Neuronal stem cell (in vitro differentiated cells): ENCODE measurements at regions not wholly inside any gene's neighbourhood (a gene's known extent, or its start where the extent isn't known, plus 50 kb on each side); places are given as distances from the start of the nearest gene placed in this dataset.

Source experiments
- DNase-seq: peaks from one replicate; pipeline ENCODE4 v3.0.0-alpha.2; 2013; ENCODE audit warnings: low spot score
- H2AFZ ChIP-seq: one replicate; pipeline ENCODE4 v1.6.1; 2013; ENCODE audit warnings: mild to moderate bottlenecking, low read length, inconsistent platforms
- H2AK5ac ChIP-seq: 2 replicates; pipeline ENCODE4 v1.6.1; 2013; ENCODE audit warnings: low read depth, mild to moderate bottlenecking, inconsistent platforms, low read length, moderate library complexity, mixed read lengths
- H2BK120ac ChIP-seq: 2 replicates; pipeline ENCODE4 v1.6.1; 2013; ENCODE audit warnings: low read depth, mild to moderate bottlenecking, inconsistent platforms, low read length, moderate library complexity, mixed read lengths
- H2BK12ac ChIP-seq: one replicate; pipeline ENCODE4 v1.6.1; 2013; ENCODE audit warnings: low read length, inconsistent platforms
- H2BK15ac ChIP-seq: 2 replicates; pipeline ENCODE4 v1.6.1; 2013; ENCODE audit warnings: mild to moderate bottlenecking, low read length, inconsistent platforms, mixed read lengths
- H2BK5ac ChIP-seq: one replicate; pipeline ENCODE4 v1.6.1; 2013; ENCODE audit warnings: inconsistent platforms, mild to moderate bottlenecking, low read length, moderate library complexity
- H3K14ac ChIP-seq: one replicate; pipeline ENCODE4 v1.6.1; 2013; ENCODE audit warnings: low read length, inconsistent platforms
- H3K18ac ChIP-seq: 2 replicates; pipeline ENCODE4 v1.6.1; 2013; ENCODE audit warnings: low read length, inconsistent platforms
- H3K23ac ChIP-seq: 2 replicates; pipeline ENCODE4 v1.6.1; 2013; ENCODE audit warnings: low read depth, mild to moderate bottlenecking, mixed read lengths, low read length, inconsistent platforms; ENCODE audit not compliant: poor library complexity
- H3K27ac ChIP-seq: replicated peaks from 3 replicates; pipeline ENCODE4 v1.5.1; 2013; ENCODE audit warnings: low read length, inconsistent platforms
- H3K27me3 ChIP-seq, 3 experiments: 2 replicates each; pipeline ENCODE4 v1.6.1; 2013; ENCODE audit warnings: low read length in 3 of 3, mild to moderate bottlenecking in 2 of 3, inconsistent platforms in 1 of 3, low read depth in 1 of 3, mixed read lengths in 1 of 3, moderate library complexity in 1 of 3; ENCODE audit not compliant: control insufficient read depth in 3 of 3, insufficient read depth in 3 of 3
- H3K36me3 ChIP-seq, 2 donors: replicated peaks in 1 of 2; 2 replicates each; pipeline ENCODE4 v1.6.1; 2013; ENCODE audit warnings: low read length in 2 of 2; ENCODE audit not compliant: control insufficient read depth in 2 of 2, insufficient read depth in 2 of 2
- H3K4ac ChIP-seq: 2 replicates; pipeline ENCODE4 v1.6.1; 2013; ENCODE audit warnings: inconsistent platforms, mild to moderate bottlenecking, low read length, moderate library complexity
- H3K4me1 ChIP-seq, 2 donors: 1 replicate in 1 of 2; 2 replicates in 1 of 2; pipeline ENCODE4 v1.6.1; 2013; ENCODE audit warnings: low read length in 2 of 2, low read depth in 1 of 2; ENCODE audit not compliant: control insufficient read depth in 2 of 2, insufficient read depth in 1 of 2
- H3K4me2 ChIP-seq: one replicate; pipeline ENCODE4 v1.6.1; 2013; ENCODE audit warnings: mild to moderate bottlenecking, low read length, inconsistent platforms; ENCODE audit not compliant: insufficient read depth, poor library complexity, severe bottlenecking
- H3K4me3 ChIP-seq, 2 donors: 2 replicates each; pipeline ENCODE4 v1.5.1; 2013; ENCODE audit warnings: low read length in 2 of 2, mild to moderate bottlenecking in 2 of 2, inconsistent platforms in 1 of 2, moderate library complexity in 1 of 2
- H3K79me1 ChIP-seq: one replicate; pipeline ENCODE4 v1.6.1; 2013; ENCODE audit warnings: low read depth, mild to moderate bottlenecking, inconsistent platforms, low read length, moderate library complexity
- H3K9ac ChIP-seq: one replicate; pipeline ENCODE4 v1.6.1; 2013; ENCODE audit warnings: mild to moderate bottlenecking, low read depth, low read length, inconsistent platforms; ENCODE audit not compliant: poor library complexity
- H3K9me3 ChIP-seq, 2 donors: replicated peaks in 1 of 2; 2 replicates each; pipeline versions ENCODE3 to v1.6.1; 2013; ENCODE audit warnings: low read length in 2 of 2, mild to moderate bottlenecking in 2 of 2, inconsistent platforms in 1 of 2, low read depth in 1 of 2, mixed read lengths in 1 of 2, moderate library complexity in 1 of 2; ENCODE audit not compliant: control insufficient read depth in 2 of 2, insufficient read depth in 1 of 2
- H4K8ac ChIP-seq: one replicate; pipeline ENCODE4 v1.6.1; 2013; ENCODE audit warnings: low read depth, mild to moderate bottlenecking, inconsistent platforms, low read length, moderate library complexity
- H4K91ac ChIP-seq: one replicate; pipeline ENCODE4 v1.6.1; 2013; ENCODE audit warnings: low read length, low read depth, mild to moderate bottlenecking, inconsistent platforms; ENCODE audit not compliant: poor library complexity
- WGBS, 2 donors: extraction: QIAGEN DNeasy Blood & Tissue Kit; methylation state at CpG; one replicate each; pipeline ENCODE4 v1.1.7; 2013; ENCODE audit warnings: missing lambda C conversion rate in 2 of 2, mixed read lengths in 1 of 2; ENCODE audit not compliant: insufficient read length in 2 of 2, insufficient replicate concordance in 1 of 2; ENCODE audit errors: extremely low coverage in 2 of 2; 5-methylcytosine and 5-hydroxymethylcytosine counted together

DNA sequence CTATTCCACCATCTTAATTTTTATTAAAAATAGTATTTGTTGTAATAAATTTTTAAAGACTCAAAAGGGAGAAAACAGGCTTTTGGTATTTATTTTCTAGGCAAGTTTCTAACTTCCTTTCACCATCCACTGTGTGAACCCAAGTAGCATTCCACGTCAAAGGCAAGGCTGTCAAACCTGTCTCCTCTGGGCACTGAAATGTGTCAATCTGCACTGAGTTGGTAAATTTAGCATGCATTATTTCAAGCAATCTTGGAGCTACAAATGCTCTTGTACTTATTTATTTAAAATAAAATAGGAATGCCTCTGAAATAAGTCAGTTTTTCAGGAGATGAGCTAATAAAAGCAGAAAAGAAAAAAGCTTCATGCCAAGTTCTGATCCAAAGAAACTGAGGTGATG lies 130.9 kb upstream of the CNTNAP5 start:
- H2AFZ ChIP-seq, result no peak overlapping the region
- H3K4ac ChIP-seq, result no peak overlapping the region
- no peak overlapping the region for H4K8ac ChIP-seq
- H3K4me1 ChIP-seq, result no peaks in the 10 kb centered on the region
- H2AK5ac ChIP-seq, result no peak overlapping the region
- H3K9me3 ChIP-seq, result peaks cover 0 to 2% of the 10 kb centered on the region in 2 donors
- no peak overlapping the region for H3K4me3 ChIP-seq
- H3K14ac ChIP-seq, result no peak overlapping the region
- H3K18ac ChIP-seq, result no peak overlapping the region
- H3K4me2 ChIP-seq, result no peak overlapping the region
- H4K91ac ChIP-seq, result no peak overlapping the region
- H2BK5ac ChIP-seq, result no peak overlapping the region
- H2BK12ac ChIP-seq, result no peak overlapping the region
- no peak overlapping the region for H3K27ac ChIP-seq
- no peak overlapping the region for H2BK120ac ChIP-seq
- H3K9ac ChIP-seq, result no peak overlapping the region
- H3K23ac ChIP-seq, result no peak overlapping the region
- no peaks in the 10 kb centered on the region for H3K27me3 ChIP-seq
- no peak for DNase-seq
- no peaks in the 10 kb centered on the region for H3K36me3 ChIP-seq
- no peaks in the 10 kb centered on the region for H3K79me1 ChIP-seq
- WGBS, 2 donors, result no CpG with 5 or more reads among the region's 1 CpG
- no peak overlapping the region for H2BK15ac ChIP-seq

DNA sequence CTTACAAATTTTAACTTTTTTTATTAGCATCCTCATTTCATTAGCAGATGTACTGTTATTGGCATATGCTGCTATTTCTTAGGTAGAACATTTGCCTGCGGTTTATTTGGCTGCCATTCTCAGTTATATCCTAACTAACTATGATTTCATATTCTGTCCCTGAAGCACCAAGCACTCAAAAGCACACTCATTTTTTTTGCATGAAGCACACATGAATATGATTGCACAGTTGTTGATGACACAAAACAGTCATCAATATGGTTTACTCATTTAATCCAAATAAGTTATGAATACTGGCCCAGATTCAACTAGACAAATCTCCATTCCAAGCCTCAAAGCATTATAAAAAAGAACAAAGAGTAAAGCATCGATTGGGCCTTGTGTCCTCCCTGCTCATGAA lies 129.4 kb upstream of the CNTNAP5 start:
- Histone ChIP-seq H2AK5ac (no peak overlapping the region), H3K14ac (no peak overlapping the region), H3K23ac (no peak overlapping the region), H3K9me3 (peaks cover 0 to 2% of the 10 kb centered on the region in 2 donors), H3K36me3 (no peaks in the 10 kb centered on the region), H2BK15ac (no peak overlapping the region), H3K27me3 (no peaks in the 10 kb centered on the region), H3K79me1 (no peaks in the 10 kb centered on the region), H3K4me3 (no peak overlapping the region), H3K18ac (no peak overlapping the region), H2AFZ (no peak overlapping the region), H2BK5ac (no peak overlapping the region), H3K9ac (no peak overlapping the region), H2BK12ac (no peak overlapping the region), H4K8ac (no peak overlapping the region), H3K4me1 (no peaks in the 10 kb centered on the region), H3K27ac (no peak overlapping the region), H3K4me2 (no peak overlapping the region), H2BK120ac (no peak overlapping the region), H3K4ac (no peak overlapping the region), H4K91ac (no peak overlapping the region)
- no peak for DNase-seq
- WGBS, 2 donors, result no CpG with 5 or more reads among the region's 2 CpGs

DNA sequence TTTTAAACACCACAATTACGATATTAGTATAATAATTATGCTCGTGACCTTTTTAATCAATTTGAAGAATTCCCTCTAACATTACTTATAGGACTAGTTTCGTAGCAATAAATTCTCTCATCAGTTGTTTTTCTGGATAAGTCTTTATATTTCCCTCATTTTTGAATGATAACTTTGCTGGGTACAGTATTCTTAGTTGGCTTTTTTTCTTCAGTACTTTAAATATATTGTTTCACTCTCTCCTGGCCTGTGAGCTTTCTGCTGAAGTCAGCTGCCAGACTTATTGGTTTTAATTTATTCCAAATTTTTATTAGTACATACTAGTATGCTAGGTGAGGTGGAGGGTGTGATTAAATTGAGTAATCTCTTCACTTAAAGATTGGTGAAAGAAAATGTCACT lies 123.8 kb upstream of the CNTNAP5 start:
- H2BK15ac ChIP-seq, result no peak overlapping the region
- no peak overlapping the region for H4K91ac ChIP-seq
- H3K79me1 ChIP-seq, result no peaks in the 10 kb centered on the region
- H3K27me3 ChIP-seq, result no peaks in the 10 kb centered on the region
- H3K4me2 ChIP-seq, result no peak overlapping the region
- no peak overlapping the region for H4K8ac ChIP-seq
- no peak overlapping the region for H2BK5ac ChIP-seq
- H2BK120ac ChIP-seq, result no peak overlapping the region
- H3K18ac ChIP-seq, result no peak overlapping the region
- no peak overlapping the region for H3K27ac ChIP-seq
- H3K23ac ChIP-seq, result no peak overlapping the region
- no CpG with 5 or more reads among the region's 3 CpGs for WGBS, 2 donors
- no peak overlapping the region for H2AFZ ChIP-seq
- no peak overlapping the region for H3K9ac ChIP-seq
- no peak overlapping the region for H2BK12ac ChIP-seq
- H3K14ac ChIP-seq, result no peak overlapping the region
- no peak for DNase-seq
- H3K4ac ChIP-seq, result no peak overlapping the region
- H3K4me1 ChIP-seq, result no peaks in the 10 kb centered on the region
- no peak overlapping the region for H2AK5ac ChIP-seq
- H3K9me3 ChIP-seq, result no peaks in the 10 kb centered on the region
- no peak overlapping the region for H3K4me3 ChIP-seq
- no peaks in the 10 kb centered on the region for H3K36me3 ChIP-seq

DNA sequence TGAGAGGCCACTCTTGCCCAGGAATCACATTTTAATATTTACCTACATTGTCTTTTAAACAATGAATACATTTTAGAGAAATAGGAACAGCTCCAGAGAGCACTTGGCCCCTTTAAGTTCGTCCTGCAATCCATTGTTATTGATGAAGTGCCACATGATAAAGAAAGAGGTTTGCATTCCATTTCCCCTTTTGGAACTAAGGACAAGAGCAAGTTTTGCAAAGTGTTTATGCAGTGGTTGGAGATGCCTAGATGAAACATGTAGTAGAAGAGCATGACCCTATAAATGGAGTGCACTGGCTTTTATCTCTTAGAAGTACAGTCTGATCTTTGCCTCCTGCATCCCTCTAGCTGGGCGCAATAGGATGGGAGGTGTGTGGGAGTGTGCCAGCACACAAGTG lies 118.7 kb upstream of the CNTNAP5 start:
- Histone ChIP-seq H4K8ac (no peak overlapping the region), H3K4me2 (no peak overlapping the region), H3K18ac (no peak overlapping the region), H3K27ac (no peak overlapping the region), H2AFZ (no peak overlapping the region), H4K91ac (no peak overlapping the region), H3K14ac (no peak overlapping the region), H3K4ac (no peak overlapping the region), H3K27me3 (no peaks in the 10 kb centered on the region), H3K9ac (no peak overlapping the region), H2BK12ac (no peak overlapping the region), H2AK5ac (no peak overlapping the region), H3K79me1 (no peaks in the 10 kb centered on the region), H3K36me3 (no peaks in the 10 kb centered on the region), H3K9me3 (no peaks in the 10 kb centered on the region), H2BK5ac (no peak overlapping the region), H3K23ac (no peak overlapping the region), H3K4me3 (no peak overlapping the region), H3K4me1 (peaks cover 0 to 2% of the 10 kb centered on the region in 2 donors), H2BK15ac (no peak overlapping the region), H2BK120ac (no peak overlapping the region)
- DNase-seq, result no peak
- no CpG with 5 or more reads among the region's 2 CpGs for WGBS, 2 donors
